NCI-H524 (cell line): ENCODE measurements at regions not wholly inside any gene's neighbourhood (a gene's known extent, or its start where the extent isn't known, plus 50 kb on each side); places are given as distances from the start of the nearest gene placed in this dataset.

ENCODE experiments used
- DNase-seq, 2 experiments: peaks; one replicate each; lab custom pipeline; 2025; lab: John Stamatoyannopoulos, UW

- DNase-seq, result no peak
These were observed 197.9 kb downstream of the NXPE2 start for GRCh38 chr11:114876234-114876633.

GRCh38 chr11:114877976-114878375, 199.6 kb downstream of the NXPE2 start:
- no peak for DNase-seq

GRCh38 chr11:114880442-114880841, 202.1 kb downstream of the NXPE2 start:
- peak; percentile 31 to 64 for DNase-seq

GRCh38 chr11:114883472-114883871, 205.1 kb downstream of the NXPE2 start:
- no peak for DNase-seq

GRCh38 chr11:114886644-114887265, 208.4 kb downstream of the NXPE2 start:
- no peak for DNase-seq

- DNase-seq, result no peak
These were observed 211.3 kb downstream of the NXPE2 start for GRCh38 chr11:114889594-114890011.

- no peak for DNase-seq
These were observed 211.7 kb downstream of the NXPE2 start for GRCh38 chr11:114890038-114890437.

GRCh38 chr11:114891911-114892310, 213.6 kb downstream of the NXPE2 start:
- DNase-seq, result no peak

GRCh38 chr11:114892381-114893197, 214.3 kb downstream of the NXPE2 start:
- DNase-seq, result no peak

- no peak for DNase-seq
These were observed 215.0 kb downstream of the NXPE2 start for GRCh38 chr11:114893329-114893728.

- no peak for DNase-seq
These were observed 218.3 kb downstream of the NXPE2 start for GRCh38 chr11:114896594-114896993.

- DNase-seq, result no peak
These were observed 231.5 kb downstream of the NXPE2 start for GRCh38 chr11:114909866-114910265.

- no peak for DNase-seq
These were observed 234.5 kb downstream of the NXPE2 start for GRCh38 chr11:114912826-114913225.

- peak in 1 of 2 experiments; percentile 37 for DNase-seq
These were observed 236.1 kb downstream of the NXPE2 start for GRCh38 chr11:114914231-114915005.

- DNase-seq, result no peak
These were observed 237.8 kb downstream of the NXPE2 start for GRCh38 chr11:114915871-114916805.

- DNase-seq, result no peak
These were observed 240.0 kb downstream of the NXPE2 start for GRCh38 chr11:114918286-114918685.

- DNase-seq, result no peak
These were observed 243.4 kb downstream of the NXPE2 start for GRCh38 chr11:114921697-114922096.

- no peak for DNase-seq
These were observed 245.7 kb downstream of the NXPE2 start for GRCh38 chr11:114924042-114924441.

- no peak for DNase-seq
These were observed 247.3 kb downstream of the NXPE2 start for GRCh38 chr11:114925591-114925990.

- peak in 1 of 2 experiments; percentile 76 for DNase-seq
These were observed 250.0 kb downstream of the NXPE2 start for GRCh38 chr11:114928260-114928870.

- no peak for DNase-seq
These were observed 251.1 kb downstream of the NXPE2 start for GRCh38 chr11:114929351-114930000.
